Kidney (tissue), 13 donors: ENCODE measurements at regions not wholly inside any gene's neighbourhood (a gene's known extent, or its start where the extent isn't known, plus 50 kb on each side); places are given as distances from the start of the nearest gene placed in this dataset.
A peak's percentile ranks its signal among the peaks of the same experiment; 100 is the strongest.

Source experiments
- DNase-seq, 5 donors: peaks; one replicate each; pipeline ENCODE4 v3.0.0-alpha.2; 2013 to 2020
- FAIRE-seq: peaks from 2 replicates; lab custom pipeline; 2012; peaks lifted over from hg19 to GRCh38; lab: Jason Lieb, UNC
- H3K27ac ChIP-seq, 2 donors: one replicate each; pipeline ENCODE4 v1.7.0; 2013; ENCODE audit warnings: low read depth in 2 of 2, low read length in 2 of 2, inconsistent platforms in 1 of 2
- H3K27me3 ChIP-seq: one replicate; pipeline ENCODE4 v1.7.1; 2013; ENCODE audit warnings: low read length, inconsistent platforms; ENCODE audit not compliant: control insufficient read depth, insufficient read depth
- H3K36me3 ChIP-seq, 3 donors: one replicate each; pipeline versions ENCODE4 v1.7.0 to v1.7.1; 2013; ENCODE audit warnings: low read length in 3 of 3, control low read depth in 1 of 3, inconsistent platforms in 1 of 3; ENCODE audit not compliant: insufficient read depth in 3 of 3, control insufficient read depth in 2 of 3
- H3K4me1 ChIP-seq, 3 donors: one replicate each; pipeline versions ENCODE4 v1.7.0 to v1.7.1; 2013; ENCODE audit warnings: low read length in 3 of 3, inconsistent platforms in 1 of 3, low read depth in 1 of 3; ENCODE audit not compliant: control insufficient read depth in 2 of 3, insufficient read depth in 2 of 3
- H3K4me3 ChIP-seq, 3 donors: one replicate each; pipeline versions ENCODE4 v1.7.0 to v1.8.1; 2013; ENCODE audit warnings: low read length in 3 of 3, control low read depth in 1 of 3, inconsistent platforms in 1 of 3
- H3K9ac ChIP-seq, 3 donors: one replicate each; pipeline versions ENCODE4 v1.7.0 to v1.7.1; 2013; ENCODE audit warnings: low read length in 3 of 3, control low read depth in 1 of 3, inconsistent platforms in 1 of 3
- H3K9me3 ChIP-seq, 3 donors: one replicate each; pipeline versions ENCODE4 v1.7.0 to v1.7.1; 2013; ENCODE audit warnings: low read length in 3 of 3, control low read depth in 1 of 3, inconsistent platforms in 1 of 3; ENCODE audit not compliant: control insufficient read depth in 2 of 3, insufficient read depth in 1 of 3
- intact Hi-C: fragments of 100-400 bp; cut with DNase I; formaldehyde crosslinking; loops from one replicate; pipeline ENCODE4 v1.11.1; 2022
- TF ChIP-seq, protein P1 (sequence below): IDR thresholded peaks from 3 replicates; pipeline ENCODE4 v1.5.1; 2012; ENCODE audit warnings: mild to moderate bottlenecking, moderate library complexity, borderline replicate concordance; ENCODE audit not compliant: insufficient read depth; ENCODE audit errors: extremely low read depth
- donor health status: control.
- donor health status: control.
- donor health status: control.
- donor health status: control.
- donor health status: control.
- donor health status: DM: yes; HTN: yes; CAD: no.
- donor health status: Normal renal cell carcinoma (clear cell type).

DNA sequence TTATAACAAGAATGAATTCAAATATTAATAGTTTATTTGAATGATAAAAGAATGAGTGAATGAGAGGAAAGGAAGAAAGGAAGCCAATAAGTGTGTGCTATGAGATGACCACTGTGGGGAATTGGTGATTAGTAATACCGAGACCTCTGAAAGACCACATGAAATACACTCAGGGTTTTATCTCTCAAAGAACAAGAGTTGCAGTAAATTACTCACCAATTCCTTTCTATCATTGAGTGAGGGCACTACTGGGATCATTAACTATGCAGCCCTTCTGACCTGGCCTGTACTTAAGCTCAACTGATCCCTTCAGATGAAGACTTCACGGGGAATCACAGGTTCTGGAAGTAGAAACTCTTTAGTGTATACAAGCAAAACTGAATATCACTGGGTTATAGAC, 1636.1 kb downstream of the SLITRK5 start:
- no peak for FAIRE-seq
- intact Hi-C loops = no loop called here
- Histone ChIP-seq H3K27me3 (no peaks in the 10 kb centered on the region), H3K36me3 (no peaks in the 10 kb centered on the region), H3K4me3 (no peak overlapping the region), H3K9me3 (no peaks in the 10 kb centered on the region), H3K27ac (no peak overlapping the region), H3K4me1 (no peaks in the 10 kb centered on the region), H3K9ac (no peak overlapping the region)
- peak in 1 of 5 donors; percentile 1 for DNase-seq
- TF ChIP-seq, protein P1, sequence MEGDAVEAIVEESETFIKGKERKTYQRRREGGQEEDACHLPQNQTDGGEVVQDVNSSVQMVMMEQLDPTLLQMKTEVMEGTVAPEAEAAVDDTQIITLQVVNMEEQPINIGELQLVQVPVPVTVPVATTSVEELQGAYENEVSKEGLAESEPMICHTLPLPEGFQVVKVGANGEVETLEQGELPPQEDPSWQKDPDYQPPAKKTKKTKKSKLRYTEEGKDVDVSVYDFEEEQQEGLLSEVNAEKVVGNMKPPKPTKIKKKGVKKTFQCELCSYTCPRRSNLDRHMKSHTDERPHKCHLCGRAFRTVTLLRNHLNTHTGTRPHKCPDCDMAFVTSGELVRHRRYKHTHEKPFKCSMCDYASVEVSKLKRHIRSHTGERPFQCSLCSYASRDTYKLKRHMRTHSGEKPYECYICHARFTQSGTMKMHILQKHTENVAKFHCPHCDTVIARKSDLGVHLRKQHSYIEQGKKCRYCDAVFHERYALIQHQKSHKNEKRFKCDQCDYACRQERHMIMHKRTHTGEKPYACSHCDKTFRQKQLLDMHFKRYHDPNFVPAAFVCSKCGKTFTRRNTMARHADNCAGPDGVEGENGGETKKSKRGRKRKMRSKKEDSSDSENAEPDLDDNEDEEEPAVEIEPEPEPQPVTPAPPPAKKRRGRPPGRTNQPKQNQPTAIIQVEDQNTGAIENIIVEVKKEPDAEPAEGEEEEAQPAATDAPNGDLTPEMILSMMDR = no peak

DNA sequence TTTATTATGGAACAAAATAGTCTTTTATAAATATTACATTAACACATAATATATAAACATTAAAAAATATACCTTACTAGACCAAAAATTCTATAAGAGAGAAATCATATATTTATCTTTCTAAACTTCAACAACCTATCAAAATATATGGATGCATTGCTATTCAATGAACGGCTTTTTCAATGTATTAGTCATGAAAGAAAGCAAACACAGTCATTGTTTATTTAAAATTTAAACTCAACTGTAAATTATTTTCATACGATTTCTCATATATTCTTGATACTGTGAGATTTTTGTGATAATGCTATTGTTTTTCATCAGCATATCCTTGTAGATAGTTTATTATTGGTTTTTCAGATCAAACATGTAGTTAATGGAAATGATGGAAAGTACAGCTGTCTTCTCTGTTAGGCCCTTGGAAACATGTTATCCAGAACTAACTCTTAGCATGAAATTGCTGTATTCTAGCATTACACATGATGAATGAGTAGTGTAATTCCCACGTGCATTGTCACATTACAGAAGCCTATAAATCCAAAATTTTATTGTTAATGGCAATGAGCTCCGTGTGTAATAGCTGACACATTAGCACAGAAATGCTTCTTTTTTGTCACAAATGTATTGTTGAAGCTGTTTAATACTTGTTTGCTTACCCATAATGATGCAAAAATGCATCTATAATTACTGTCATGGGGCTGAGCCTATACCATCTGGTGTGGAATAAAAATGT, 1639.9 kb downstream of the SLITRK5 start:
- Histone ChIP-seq H3K4me3 (no peak overlapping the region), H3K27ac (no peak overlapping the region), H3K9ac (no peak overlapping the region), H3K36me3 (no peaks in the 10 kb centered on the region), H3K9me3 (no peaks in the 10 kb centered on the region), H3K27me3 (no peaks in the 10 kb centered on the region), H3K4me1 (no peaks in the 10 kb centered on the region)
- FAIRE-seq (no peak), DNase-seq (no peak)
- intact Hi-C loops = no loop called here
- TF ChIP-seq, protein P1 = no peak

DNA sequence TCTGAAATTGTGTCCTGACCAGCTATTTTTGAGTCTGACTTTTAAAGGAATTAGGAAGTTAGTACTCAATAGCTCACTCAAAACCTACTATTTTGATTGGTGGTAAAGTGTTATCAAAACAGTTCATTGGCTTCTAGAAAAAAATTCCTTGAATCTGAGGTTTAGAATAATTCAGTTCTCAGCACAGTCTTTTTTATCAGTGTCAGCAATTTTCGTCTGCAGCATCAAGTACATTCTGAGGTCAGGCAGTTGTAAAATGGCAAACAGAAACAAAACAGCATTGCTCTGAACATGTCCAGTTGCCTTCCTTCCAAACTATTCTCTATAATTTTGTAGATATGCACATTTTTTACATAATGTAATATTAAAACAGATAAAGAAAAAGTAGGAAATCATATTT, 1644.1 kb downstream of the SLITRK5 start:
- no peaks in the 10 kb centered on the region for H3K4me1 ChIP-seq
- H3K27me3 ChIP-seq = no peaks in the 10 kb centered on the region
- FAIRE-seq (no peak), DNase-seq (no peak)
- no peak overlapping the region for H3K9ac ChIP-seq
- peak overlapping the region in 1 of 3 donors; percentile 11 for H3K4me3 ChIP-seq
- intact Hi-C loops = no loop called here
- TF ChIP-seq, protein P1 = no peak
- no peaks in the 10 kb centered on the region for H3K36me3 ChIP-seq
- H3K9me3 ChIP-seq = no peaks in the 10 kb centered on the region
- H3K27ac ChIP-seq = no peak overlapping the region

DNA sequence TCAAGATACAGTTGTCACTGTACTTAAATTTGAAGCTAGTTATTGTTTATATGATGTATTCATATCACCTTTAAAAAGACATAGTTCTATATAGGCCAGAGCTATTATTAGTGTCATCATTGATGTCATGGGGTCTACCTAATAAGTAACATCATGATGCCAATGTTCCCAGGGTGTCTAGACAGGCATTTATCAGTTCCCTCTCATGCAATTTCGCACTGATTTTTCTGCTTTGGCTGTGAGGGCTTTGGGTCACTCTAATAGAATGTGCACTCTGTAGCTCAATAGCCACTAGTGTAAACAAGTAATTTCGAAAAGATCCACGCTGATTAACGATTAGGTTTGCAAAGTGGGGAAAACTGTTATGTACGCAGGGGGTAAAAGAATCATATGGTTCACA, 1651.3 kb downstream of the SLITRK5 start:
- H3K9me3 ChIP-seq = no peaks in the 10 kb centered on the region
- intact Hi-C loops = no loop called here
- no peak overlapping the region for H3K27ac ChIP-seq
- H3K9ac ChIP-seq = no peak overlapping the region
- H3K27me3 ChIP-seq = no peaks in the 10 kb centered on the region
- H3K36me3 ChIP-seq = no peaks in the 10 kb centered on the region
- no peaks in the 10 kb centered on the region for H3K4me1 ChIP-seq
- FAIRE-seq (no peak), DNase-seq (no peak)
- no peak overlapping the region for H3K4me3 ChIP-seq
- TF ChIP-seq, protein P1 = no peak
